Upper lobe of right lung (tissue), 1 donor: ENCODE measurements at regions not wholly inside any gene's neighbourhood (a gene's known extent, or its start where the extent isn't known, plus 50 kb on each side); places are given as distances from the start of the nearest gene placed in this dataset.
A peak's percentile ranks its signal among the peaks of the same experiment; 100 is the strongest.

Source experiments
- ATAC-seq: fragments of 200-7000 bp; cut with Tn5 transposase; one replicate; pipeline ENCODE4 v1.9.1; 2020; ENCODE audit warnings: mild to moderate bottlenecking, moderate library complexity
- DNase-seq: peaks from one replicate; pipeline ENCODE4 v3.0.0-alpha.2; 2020
- H3K27ac ChIP-seq: fragments of 200-600 bp; one replicate; pipeline ENCODE4 v1.8.0; 2022
- H3K27me3 ChIP-seq: fragments of 200-600 bp; one replicate; pipeline ENCODE4 v1.8.0; 2022; ENCODE audit warnings: mild to moderate bottlenecking
- H3K36me3 ChIP-seq: fragments of 200-600 bp; one replicate; pipeline ENCODE4 v1.8.0; 2022
- H3K4me1 ChIP-seq: fragments of 200-600 bp; one replicate; pipeline ENCODE4 v1.8.0; 2022
- H3K4me3 ChIP-seq: fragments of 200-600 bp; one replicate; pipeline ENCODE4 v1.8.0; 2022; ENCODE audit warnings: mild to moderate bottlenecking
- H3K9me3 ChIP-seq: fragments of 200-600 bp; one replicate; pipeline ENCODE4 v1.8.0; 2022
- CTCF ChIP-seq: fragments of 200-600 bp; IDR thresholded peaks from one replicate; pipeline ENCODE4 v1.8.0; 2022; ENCODE audit warnings: antibody characterized with exemption
- intact Hi-C: fragments of 100-400 bp; cut with DNase I; formaldehyde crosslinking; loops from one replicate; pipeline ENCODE4 v1.11.0; 2022
- donor health status: DM: no; HTN: yes; CAD: no; lungs with severe emphysema.

GRCh38 chr1:56390934-56391731 lies 188.2 kb downstream of the PLPP3 start:
- no peak overlapping the region for H3K4me3 ChIP-seq
- H3K27ac ChIP-seq: no peak overlapping the region
- H3K9me3 ChIP-seq: no peaks in the 10 kb centered on the region
- H3K36me3 ChIP-seq: no peaks in the 10 kb centered on the region
- DNase-seq (no peak), ATAC-seq (no peak)
- intact Hi-C loops: no loop called here
- peaks cover 3% of the 10 kb centered on the region for H3K4me1 ChIP-seq
- no peak for TF ChIP-seq CTCF
- H3K27me3 ChIP-seq: no peaks in the 10 kb centered on the region

DNA sequence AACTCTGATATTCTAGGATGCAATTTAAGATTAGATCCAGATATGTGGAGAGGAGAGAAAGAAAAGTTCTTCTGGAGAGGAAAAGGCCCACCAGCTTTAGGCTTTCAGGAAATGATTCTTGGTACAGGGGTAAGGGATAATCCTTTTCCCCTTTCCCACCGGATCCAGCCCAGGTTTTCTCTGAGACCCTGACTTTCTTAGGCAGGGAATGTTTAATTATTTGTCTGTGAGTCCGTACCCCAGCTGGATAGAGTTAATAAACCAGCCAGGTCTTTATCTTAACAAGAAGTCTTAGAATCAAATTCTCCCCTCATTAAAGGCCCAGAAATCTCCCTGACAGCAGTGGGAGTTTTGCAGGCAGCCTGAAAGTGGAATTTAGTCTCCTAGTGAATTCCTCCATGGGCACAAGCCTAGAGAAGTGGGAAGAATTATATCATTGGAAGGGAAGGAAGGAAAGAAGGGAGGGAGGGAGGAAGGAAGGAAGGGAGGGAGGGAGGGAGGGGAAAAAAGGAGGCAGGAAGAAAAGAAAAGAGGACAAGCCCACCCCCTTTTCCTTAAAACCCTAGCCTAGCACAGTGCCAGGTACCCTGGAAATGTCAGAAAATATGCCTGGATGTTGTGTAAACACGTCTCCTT lies 189.0 kb downstream of the PLPP3 start:
- DNase-seq (no peak), ATAC-seq (no peak)
- H3K27ac ChIP-seq: no peak overlapping the region
- intact Hi-C loops: no loop called here
- no peaks in the 10 kb centered on the region for H3K36me3 ChIP-seq
- H3K4me3 ChIP-seq: no peak overlapping the region
- no peak for TF ChIP-seq CTCF
- H3K4me1 ChIP-seq: peaks cover 3% of the 10 kb centered on the region
- no peaks in the 10 kb centered on the region for H3K9me3 ChIP-seq
- no peaks in the 10 kb centered on the region for H3K27me3 ChIP-seq

DNA sequence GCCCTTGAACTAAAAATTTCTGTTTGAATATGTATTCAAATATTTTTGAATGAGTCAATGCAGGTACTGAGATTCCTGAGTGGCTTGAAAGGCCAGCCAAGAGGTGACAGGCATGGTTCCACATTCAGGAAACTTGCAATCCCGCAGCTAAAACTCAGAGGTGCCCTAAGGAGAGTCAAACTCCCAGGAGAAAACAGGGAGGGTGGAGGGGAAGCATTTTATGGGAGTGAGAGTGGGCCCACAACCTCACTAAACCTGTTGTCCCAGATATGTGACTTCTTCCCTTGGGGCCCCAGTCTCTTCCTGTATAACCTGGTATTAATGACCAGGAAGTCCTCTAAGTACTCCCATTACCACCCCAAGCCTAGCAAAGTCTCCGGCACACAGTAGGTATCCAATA lies 189.6 kb downstream of the PLPP3 start:
- Histone ChIP-seq H3K9me3 (no peaks in the 10 kb centered on the region), H3K4me3 (no peak overlapping the region), H3K27ac (no peak overlapping the region), H3K4me1 (peaks cover 3% of the 10 kb centered on the region), H3K27me3 (no peaks in the 10 kb centered on the region), H3K36me3 (no peaks in the 10 kb centered on the region)
- TF ChIP-seq CTCF: no peak
- intact Hi-C loops: no loop called here
- DNase-seq: no peak
- ATAC-seq: peak; percentile 78

DNA sequence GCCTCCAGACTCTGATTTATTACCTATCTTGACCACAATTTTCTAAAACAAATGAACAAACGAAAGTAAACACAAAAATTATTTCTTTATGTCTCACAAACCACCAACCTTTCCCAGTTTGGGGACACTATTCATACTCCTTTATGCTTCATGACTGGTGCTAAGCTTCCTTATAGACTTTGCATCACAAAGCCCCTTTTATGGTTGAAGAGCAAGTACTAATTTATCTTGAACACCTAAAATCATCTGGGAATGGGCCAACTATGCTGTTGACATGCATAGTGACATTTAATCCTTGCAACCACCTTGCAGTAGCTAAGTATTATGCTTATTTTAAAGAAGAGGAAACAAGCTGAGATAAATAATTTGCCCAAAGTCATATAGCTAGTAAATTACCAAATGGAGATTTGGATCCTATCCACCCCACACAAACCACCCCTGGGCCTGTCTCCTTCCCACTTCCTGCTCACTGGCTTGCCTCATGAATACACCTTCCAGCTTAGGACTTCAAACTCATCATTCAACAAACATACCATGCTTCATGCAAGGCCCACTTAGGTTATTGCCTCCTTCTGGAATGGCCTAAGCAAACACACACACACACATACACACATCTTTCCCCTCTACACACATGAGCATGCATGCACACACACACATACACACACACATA lies 192.2 kb downstream of the PLPP3 start:
- no peaks in the 10 kb centered on the region for H3K36me3 ChIP-seq
- DNase-seq (no peak), ATAC-seq (no peak)
- intact Hi-C loops: no loop called here
- no peaks in the 10 kb centered on the region for H3K27me3 ChIP-seq
- TF ChIP-seq CTCF: no peak
- no peak overlapping the region for H3K4me3 ChIP-seq
- no peaks in the 10 kb centered on the region for H3K9me3 ChIP-seq
- peaks cover 3% of the 10 kb centered on the region for H3K4me1 ChIP-seq
- H3K27ac ChIP-seq: no peak overlapping the region

DNA sequence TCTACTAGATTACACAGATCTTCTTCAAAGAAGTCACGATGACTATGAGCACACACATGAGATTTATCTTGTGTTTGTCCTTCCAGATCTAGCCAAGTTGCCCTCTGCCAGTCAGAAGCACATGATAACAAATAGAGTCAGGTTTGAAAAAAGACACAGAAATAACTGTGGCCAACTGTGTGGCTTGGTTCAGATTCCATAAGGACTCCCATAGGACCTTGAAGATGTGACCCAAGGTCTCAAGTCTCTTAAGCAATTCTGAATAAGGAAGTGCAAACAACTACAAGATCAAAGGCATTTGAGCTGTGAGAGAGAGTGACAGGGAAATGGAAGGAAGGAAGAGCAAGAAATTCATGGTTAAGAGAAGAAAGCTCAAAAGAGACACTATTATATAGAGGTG lies 194.0 kb downstream of the PLPP3 start:
- intact Hi-C loops: no loop called here
- Histone ChIP-seq H3K4me1 (peaks cover 3% of the 10 kb centered on the region), H3K9me3 (no peaks in the 10 kb centered on the region), H3K4me3 (no peak overlapping the region), H3K27ac (no peak overlapping the region), H3K27me3 (no peaks in the 10 kb centered on the region), H3K36me3 (no peaks in the 10 kb centered on the region)
- no peak for TF ChIP-seq CTCF
- DNase-seq (no peak), ATAC-seq (peak; percentile 50)
